WTC11 (cell line): ENCODE measurements at regions not wholly inside any gene's neighbourhood (a gene's known extent, or its start where the extent isn't known, plus 50 kb on each side); places are given as distances from the start of the nearest gene placed in this dataset.
"Not testable (repeated sequence)": the region's sequence is repeated elsewhere in the genome, so short reads cannot be mapped to it uniquely, and the experiment has no call there.

Experiments
- ATAC-seq: fragments of 200-7000 bp; cut with Tn5 transposase; 2 replicates; pipeline ENCODE4 v1.10.0; 2021; ENCODE audit warnings: mild to moderate bottlenecking, moderate library complexity
- CTCF ChIA-PET: fragments of 300-600 bp; sonication (Branson Sonifier 250); formaldehyde crosslinking; loops from one replicate; lab custom pipeline; 2021; ENCODE audit warnings: antibody characterized with exemption; lab: Charles Lee
- POLR2A ChIA-PET: fragments of 350-600 bp; sonication (Branson Sonifier 250); formaldehyde crosslinking; loops from one replicate; lab custom pipeline; 2021; ENCODE audit warnings: antibody characterized with exemption; lab: Charles Lee
- DNase-seq: peaks from one replicate; pipeline ENCODE4 v3.0.0; 2021; ENCODE audit warnings: low spot score
- H3K27ac Mint-ChIP-seq: 2 replicates; pipeline ENCODE4 v1.8.0; 2021; ENCODE audit warnings: mixed read lengths
- H3K27me3 Mint-ChIP-seq: 2 replicates; pipeline ENCODE4 v1.8.0; 2021; ENCODE audit warnings: low read depth, mild to moderate bottlenecking, moderate library complexity, mixed read lengths
- H3K36me3 Mint-ChIP-seq: 2 replicates; pipeline ENCODE4 v1.8.0; 2021; ENCODE audit warnings: mixed read lengths
- H3K4me1 Mint-ChIP-seq: 2 replicates; pipeline ENCODE4 v1.8.0; 2022; ENCODE audit warnings: mixed read lengths
- H3K4me3 Mint-ChIP-seq: 2 replicates; pipeline ENCODE4 v1.8.0; 2021; ENCODE audit warnings: mild to moderate bottlenecking, moderate library complexity, mixed read lengths
- H3K9me3 Mint-ChIP-seq: 2 replicates; pipeline ENCODE4 v1.8.0; 2021; ENCODE audit warnings: mixed read lengths
- ESRRA ChIP-seq: sonication (generic); formaldehyde crosslinking; IDR thresholded peaks from 2 replicates; pipeline ENCODE4 v1.8.1; 2022; ENCODE audit warnings: mild to moderate bottlenecking, missing genetic modification reagents, borderline replicate concordance
- JAZF1 ChIP-seq: fragments of 250-450 bp; sonication (Bioruptor Pico); IDR thresholded peaks from 2 replicates; pipeline ENCODE4 v1.9.0; 2021; ENCODE audit warnings: moderate library complexity, mild to moderate bottlenecking, inconsistent platforms
- MXD4 ChIP-seq: fragments of 250-450 bp; sonication (Bioruptor Pico); IDR thresholded peaks from 2 replicates; pipeline ENCODE4 v1.8.0; 2021; ENCODE audit warnings: mild to moderate bottlenecking, moderate library complexity, borderline replicate concordance
- RELA ChIP-seq: sonication (generic); formaldehyde crosslinking; IDR thresholded peaks from 2 replicates; pipeline ENCODE4 v1.8.1; 2022; ENCODE audit warnings: missing genetic modification reagents, mild to moderate bottlenecking, borderline replicate concordance
- SMAD3 ChIP-seq: sonication (generic); formaldehyde crosslinking; IDR thresholded peaks from 2 replicates; pipeline ENCODE4 v1.8.0; 2022; ENCODE audit warnings: missing genetic modification reagents, mild to moderate bottlenecking, borderline replicate concordance
- SOX15 ChIP-seq: fragments of 250-450 bp; sonication (Bioruptor Pico); IDR thresholded peaks from 2 replicates; pipeline ENCODE4 v1.9.0; 2021; ENCODE audit warnings: mild to moderate bottlenecking
- ZNF121 ChIP-seq: sonication (generic); formaldehyde crosslinking; IDR thresholded peaks from 2 replicates; pipeline ENCODE4 v1.8.0; 2023; ENCODE audit warnings: missing genetic modification reagents
- ZNF423 ChIP-seq: fragments of 250-450 bp; sonication (Bioruptor Pico); IDR thresholded peaks from 2 replicates; pipeline ENCODE4 v2.1.2; 2022; ENCODE audit warnings: mild to moderate bottlenecking, moderate library complexity
- TF ChIP-seq, protein P1 (sequence below): fragments of 250-450 bp; sonication (Bioruptor Pico); IDR thresholded peaks from 2 replicates; pipeline ENCODE4 v2.1.2; 2022; ENCODE audit warnings: mild to moderate bottlenecking, moderate library complexity
- TF ChIP-seq, protein P2 (sequence below): sonication (generic); formaldehyde crosslinking; IDR thresholded peaks from 2 replicates; pipeline ENCODE4 v1.8.0; 2023; ENCODE audit warnings: mild to moderate bottlenecking, missing genetic modification reagents
- TF ChIP-seq, protein P3 (sequence below): sonication (generic); formaldehyde crosslinking; IDR thresholded peaks from 2 replicates; pipeline ENCODE4 v1.8.1; 2023; ENCODE audit warnings: mild to moderate bottlenecking, moderate library complexity, missing genetic modification reagents
- TF ChIP-seq, protein P4 (sequence below): sonication (generic); formaldehyde crosslinking; IDR thresholded peaks from 2 replicates; pipeline ENCODE4 v1.8.0; 2022; ENCODE audit warnings: missing genetic modification reagents
- TF ChIP-seq, protein P5 (sequence below): sonication (generic); formaldehyde crosslinking; IDR thresholded peaks from 2 replicates; pipeline ENCODE4 v1.8.0; 2022; ENCODE audit warnings: mild to moderate bottlenecking, missing genetic modification reagents
- TF ChIP-seq, protein P6 (sequence below): fragments of 200-600 bp; IDR thresholded peaks from 2 replicates; pipeline ENCODE4 v1.8.0; 2022; ENCODE audit warnings: antibody characterized with exemption
- TF ChIP-seq, protein P7 (sequence below): sonication (generic); formaldehyde crosslinking; IDR thresholded peaks from 2 replicates; pipeline ENCODE4 v1.8.1; 2023; ENCODE audit warnings: mild to moderate bottlenecking, missing genetic modification reagents
- TF ChIP-seq, protein P8 (sequence below): sonication (generic); formaldehyde crosslinking; IDR thresholded peaks from 2 replicates; pipeline ENCODE4 v1.8.1; 2022; ENCODE audit warnings: low read depth, missing genetic modification reagents, borderline replicate concordance

DNA sequence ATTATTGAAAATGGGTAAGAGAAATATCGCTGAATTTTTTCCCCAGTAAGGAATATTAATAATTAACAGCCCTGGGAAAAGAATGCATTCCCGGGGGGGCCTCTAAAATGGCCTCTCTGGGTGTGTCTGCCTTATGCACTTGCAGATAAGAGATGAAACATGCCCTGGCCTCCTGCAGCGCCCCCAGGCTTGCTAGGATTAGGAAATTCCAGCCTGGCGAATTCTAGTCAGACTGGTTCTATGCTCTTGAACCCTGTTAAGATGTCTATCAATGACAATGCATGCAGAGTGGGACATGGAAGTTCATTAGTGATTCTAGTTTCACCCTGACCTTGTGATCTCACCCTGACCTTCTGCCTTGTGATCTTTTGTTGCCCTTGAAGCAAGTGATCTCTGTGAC is 163.6 kb upstream of the CCNH start:
- DNase-seq = peak; percentile 28
- H3K27me3 Mint-ChIP-seq, CTCF ChIA-PET, H3K36me3 Mint-ChIP-seq, POLR2A ChIA-PET, H3K4me3 Mint-ChIP-seq, H3K9me3 Mint-ChIP-seq, ATAC-seq: not testable (repeated sequence)
- TF ChIP-seq ESRRA (CRISPR knock-in tag) = peak; percentile 59; the same call in 1 of the 2 replicates
- Mint-ChIP-seq H3K4me1 (peaks cover 14% of the 10 kb centered on the region), H3K27ac (peak overlapping the region; percentile 80; the same call in 1 of the 2 replicates)

DNA sequence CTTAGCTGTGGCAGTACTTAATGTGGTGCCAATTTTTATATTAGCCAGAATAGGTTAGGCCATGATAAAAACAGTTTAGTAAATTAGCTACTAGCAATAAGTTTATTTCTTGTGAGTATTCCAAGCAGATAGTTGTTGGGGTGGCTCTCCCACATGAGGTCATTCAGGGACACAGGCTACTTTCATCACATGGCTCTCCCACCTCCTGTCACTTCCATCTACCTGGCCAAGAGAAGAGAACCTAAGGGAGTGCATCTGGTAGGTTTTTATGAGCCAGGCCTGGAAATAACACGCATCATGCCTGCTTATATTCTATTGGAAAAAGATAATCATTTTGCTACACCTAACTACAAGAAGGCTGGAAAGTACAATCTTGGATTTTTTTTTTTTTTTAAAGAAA is 161.4 kb upstream of the CCNH start:
- Mint-ChIP-seq H3K27ac (no peak overlapping the region), H3K27me3 (no peaks in the 10 kb centered on the region; the same call in 1 of the 2 replicates), H3K9me3 (no peaks in the 10 kb centered on the region; the same call in none of the 2 replicates), H3K4me1 (peaks cover 14% of the 10 kb centered on the region), H3K4me3 (no peak overlapping the region), H3K36me3 (no peaks in the 10 kb centered on the region)
- ATAC-seq = no peak
- ChIA-PET CTCF (no interaction called here), POLR2A (no interaction called here)
- no peak for DNase-seq
- TF ChIP-seq ZNF121 (CRISPR knock-in tag) (no peak), SOX15 (CRISPR knock-in tag) (no peak), SMAD3 (no peak), JAZF1 (no peak), RELA (CRISPR knock-in tag) (no peak), ESRRA (CRISPR knock-in tag) (no peak), ZNF423 (CRISPR knock-in tag) (no peak), MXD4 (CRISPR knock-in tag) (no peak)
- TF ChIP-seq, protein P1, sequence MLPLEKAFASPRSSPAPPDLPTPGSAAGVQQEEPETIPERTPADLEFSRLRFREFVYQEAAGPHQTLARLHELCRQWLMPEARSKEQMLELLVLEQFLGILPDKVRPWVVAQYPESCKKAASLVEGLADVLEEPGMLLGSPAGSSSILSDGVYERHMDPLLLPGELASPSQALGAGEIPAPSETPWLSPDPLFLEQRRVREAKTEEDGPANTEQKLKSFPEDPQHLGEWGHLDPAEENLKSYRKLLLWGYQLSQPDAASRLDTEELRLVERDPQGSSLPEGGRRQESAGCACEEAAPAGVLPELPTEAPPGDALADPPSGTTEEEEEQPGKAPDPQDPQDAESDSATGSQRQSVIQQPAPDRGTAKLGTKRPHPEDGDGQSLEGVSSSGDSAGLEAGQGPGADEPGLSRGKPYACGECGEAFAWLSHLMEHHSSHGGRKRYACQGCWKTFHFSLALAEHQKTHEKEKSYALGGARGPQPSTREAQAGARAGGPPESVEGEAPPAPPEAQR (CRISPR knock-in tag) = no peak
- TF ChIP-seq, protein P2, sequence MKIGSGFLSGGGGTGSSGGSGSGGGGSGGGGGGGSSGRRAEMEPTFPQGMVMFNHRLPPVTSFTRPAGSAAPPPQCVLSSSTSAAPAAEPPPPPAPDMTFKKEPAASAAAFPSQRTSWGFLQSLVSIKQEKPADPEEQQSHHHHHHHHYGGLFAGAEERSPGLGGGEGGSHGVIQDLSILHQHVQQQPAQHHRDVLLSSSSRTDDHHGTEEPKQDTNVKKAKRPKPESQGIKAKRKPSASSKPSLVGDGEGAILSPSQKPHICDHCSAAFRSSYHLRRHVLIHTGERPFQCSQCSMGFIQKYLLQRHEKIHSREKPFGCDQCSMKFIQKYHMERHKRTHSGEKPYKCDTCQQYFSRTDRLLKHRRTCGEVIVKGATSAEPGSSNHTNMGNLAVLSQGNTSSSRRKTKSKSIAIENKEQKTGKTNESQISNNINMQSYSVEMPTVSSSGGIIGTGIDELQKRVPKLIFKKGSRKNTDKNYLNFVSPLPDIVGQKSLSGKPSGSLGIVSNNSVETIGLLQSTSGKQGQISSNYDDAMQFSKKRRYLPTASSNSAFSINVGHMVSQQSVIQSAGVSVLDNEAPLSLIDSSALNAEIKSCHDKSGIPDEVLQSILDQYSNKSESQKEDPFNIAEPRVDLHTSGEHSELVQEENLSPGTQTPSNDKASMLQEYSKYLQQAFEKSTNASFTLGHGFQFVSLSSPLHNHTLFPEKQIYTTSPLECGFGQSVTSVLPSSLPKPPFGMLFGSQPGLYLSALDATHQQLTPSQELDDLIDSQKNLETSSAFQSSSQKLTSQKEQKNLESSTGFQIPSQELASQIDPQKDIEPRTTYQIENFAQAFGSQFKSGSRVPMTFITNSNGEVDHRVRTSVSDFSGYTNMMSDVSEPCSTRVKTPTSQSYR (CRISPR knock-in tag) = no peak
- TF ChIP-seq, protein P3, sequence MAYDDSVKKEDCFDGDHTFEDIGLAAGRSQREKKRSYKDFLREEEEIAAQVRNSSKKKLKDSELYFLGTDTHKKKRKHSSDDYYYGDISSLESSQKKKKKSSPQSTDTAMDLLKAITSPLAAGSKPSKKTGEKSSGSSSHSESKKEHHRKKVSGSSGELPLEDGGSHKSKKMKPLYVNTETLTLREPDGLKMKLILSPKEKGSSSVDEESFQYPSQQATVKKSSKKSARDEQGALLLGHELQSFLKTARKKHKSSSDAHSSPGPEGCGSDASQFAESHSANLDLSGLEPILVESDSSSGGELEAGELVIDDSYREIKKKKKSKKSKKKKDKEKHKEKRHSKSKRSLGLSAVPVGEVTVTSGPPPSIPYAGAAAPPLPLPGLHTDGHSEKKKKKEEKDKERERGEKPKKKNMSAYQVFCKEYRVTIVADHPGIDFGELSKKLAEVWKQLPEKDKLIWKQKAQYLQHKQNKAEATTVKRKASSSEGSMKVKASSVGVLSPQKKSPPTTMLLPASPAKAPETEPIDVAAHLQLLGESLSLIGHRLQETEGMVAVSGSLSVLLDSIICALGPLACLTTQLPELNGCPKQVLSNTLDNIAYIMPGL (CRISPR knock-in tag) = no peak
- TF ChIP-seq, protein P4, sequence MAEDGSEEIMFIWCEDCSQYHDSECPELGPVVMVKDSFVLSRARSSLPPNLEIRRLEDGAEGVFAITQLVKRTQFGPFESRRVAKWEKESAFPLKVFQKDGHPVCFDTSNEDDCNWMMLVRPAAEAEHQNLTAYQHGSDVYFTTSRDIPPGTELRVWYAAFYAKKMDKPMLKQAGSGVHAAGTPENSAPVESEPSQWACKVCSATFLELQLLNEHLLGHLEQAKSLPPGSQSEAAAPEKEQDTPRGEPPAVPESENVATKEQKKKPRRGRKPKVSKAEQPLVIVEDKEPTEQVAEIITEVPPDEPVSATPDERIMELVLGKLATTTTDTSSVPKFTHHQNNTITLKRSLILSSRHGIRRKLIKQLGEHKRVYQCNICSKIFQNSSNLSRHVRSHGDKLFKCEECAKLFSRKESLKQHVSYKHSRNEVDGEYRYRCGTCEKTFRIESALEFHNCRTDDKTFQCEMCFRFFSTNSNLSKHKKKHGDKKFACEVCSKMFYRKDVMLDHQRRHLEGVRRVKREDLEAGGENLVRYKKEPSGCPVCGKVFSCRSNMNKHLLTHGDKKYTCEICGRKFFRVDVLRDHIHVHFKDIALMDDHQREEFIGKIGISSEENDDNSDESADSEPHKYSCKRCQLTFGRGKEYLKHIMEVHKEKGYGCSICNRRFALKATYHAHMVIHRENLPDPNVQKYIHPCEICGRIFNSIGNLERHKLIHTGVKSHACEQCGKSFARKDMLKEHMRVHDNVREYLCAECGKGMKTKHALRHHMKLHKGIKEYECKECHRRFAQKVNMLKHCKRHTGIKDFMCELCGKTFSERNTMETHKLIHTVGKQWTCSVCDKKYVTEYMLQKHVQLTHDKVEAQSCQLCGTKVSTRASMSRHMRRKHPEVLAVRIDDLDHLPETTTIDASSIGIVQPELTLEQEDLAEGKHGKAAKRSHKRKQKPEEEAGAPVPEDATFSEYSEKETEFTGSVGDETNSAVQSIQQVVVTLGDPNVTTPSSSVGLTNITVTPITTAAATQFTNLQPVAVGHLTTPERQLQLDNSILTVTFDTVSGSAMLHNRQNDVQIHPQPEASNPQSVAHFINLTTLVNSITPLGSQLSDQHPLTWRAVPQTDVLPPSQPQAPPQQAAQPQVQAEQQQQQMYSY (CRISPR knock-in tag) = no peak
- TF ChIP-seq, protein P5, sequence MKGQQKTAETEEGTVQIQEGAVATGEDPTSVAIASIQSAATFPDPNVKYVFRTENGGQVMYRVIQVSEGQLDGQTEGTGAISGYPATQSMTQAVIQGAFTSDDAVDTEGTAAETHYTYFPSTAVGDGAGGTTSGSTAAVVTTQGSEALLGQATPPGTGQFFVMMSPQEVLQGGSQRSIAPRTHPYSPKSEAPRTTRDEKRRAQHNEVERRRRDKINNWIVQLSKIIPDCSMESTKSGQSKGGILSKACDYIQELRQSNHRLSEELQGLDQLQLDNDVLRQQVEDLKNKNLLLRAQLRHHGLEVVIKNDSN (CRISPR knock-in tag) = no peak
- TF ChIP-seq, protein P6, sequence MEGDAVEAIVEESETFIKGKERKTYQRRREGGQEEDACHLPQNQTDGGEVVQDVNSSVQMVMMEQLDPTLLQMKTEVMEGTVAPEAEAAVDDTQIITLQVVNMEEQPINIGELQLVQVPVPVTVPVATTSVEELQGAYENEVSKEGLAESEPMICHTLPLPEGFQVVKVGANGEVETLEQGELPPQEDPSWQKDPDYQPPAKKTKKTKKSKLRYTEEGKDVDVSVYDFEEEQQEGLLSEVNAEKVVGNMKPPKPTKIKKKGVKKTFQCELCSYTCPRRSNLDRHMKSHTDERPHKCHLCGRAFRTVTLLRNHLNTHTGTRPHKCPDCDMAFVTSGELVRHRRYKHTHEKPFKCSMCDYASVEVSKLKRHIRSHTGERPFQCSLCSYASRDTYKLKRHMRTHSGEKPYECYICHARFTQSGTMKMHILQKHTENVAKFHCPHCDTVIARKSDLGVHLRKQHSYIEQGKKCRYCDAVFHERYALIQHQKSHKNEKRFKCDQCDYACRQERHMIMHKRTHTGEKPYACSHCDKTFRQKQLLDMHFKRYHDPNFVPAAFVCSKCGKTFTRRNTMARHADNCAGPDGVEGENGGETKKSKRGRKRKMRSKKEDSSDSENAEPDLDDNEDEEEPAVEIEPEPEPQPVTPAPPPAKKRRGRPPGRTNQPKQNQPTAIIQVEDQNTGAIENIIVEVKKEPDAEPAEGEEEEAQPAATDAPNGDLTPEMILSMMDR = no peak
- TF ChIP-seq, protein P7, sequence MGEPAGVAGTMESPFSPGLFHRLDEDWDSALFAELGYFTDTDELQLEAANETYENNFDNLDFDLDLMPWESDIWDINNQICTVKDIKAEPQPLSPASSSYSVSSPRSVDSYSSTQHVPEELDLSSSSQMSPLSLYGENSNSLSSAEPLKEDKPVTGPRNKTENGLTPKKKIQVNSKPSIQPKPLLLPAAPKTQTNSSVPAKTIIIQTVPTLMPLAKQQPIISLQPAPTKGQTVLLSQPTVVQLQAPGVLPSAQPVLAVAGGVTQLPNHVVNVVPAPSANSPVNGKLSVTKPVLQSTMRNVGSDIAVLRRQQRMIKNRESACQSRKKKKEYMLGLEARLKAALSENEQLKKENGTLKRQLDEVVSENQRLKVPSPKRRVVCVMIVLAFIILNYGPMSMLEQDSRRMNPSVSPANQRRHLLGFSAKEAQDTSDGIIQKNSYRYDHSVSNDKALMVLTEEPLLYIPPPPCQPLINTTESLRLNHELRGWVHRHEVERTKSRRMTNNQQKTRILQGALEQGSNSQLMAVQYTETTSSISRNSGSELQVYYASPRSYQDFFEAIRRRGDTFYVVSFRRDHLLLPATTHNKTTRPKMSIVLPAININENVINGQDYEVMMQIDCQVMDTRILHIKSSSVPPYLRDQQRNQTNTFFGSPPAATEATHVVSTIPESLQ (CRISPR knock-in tag) = no peak
- TF ChIP-seq, protein P8, sequence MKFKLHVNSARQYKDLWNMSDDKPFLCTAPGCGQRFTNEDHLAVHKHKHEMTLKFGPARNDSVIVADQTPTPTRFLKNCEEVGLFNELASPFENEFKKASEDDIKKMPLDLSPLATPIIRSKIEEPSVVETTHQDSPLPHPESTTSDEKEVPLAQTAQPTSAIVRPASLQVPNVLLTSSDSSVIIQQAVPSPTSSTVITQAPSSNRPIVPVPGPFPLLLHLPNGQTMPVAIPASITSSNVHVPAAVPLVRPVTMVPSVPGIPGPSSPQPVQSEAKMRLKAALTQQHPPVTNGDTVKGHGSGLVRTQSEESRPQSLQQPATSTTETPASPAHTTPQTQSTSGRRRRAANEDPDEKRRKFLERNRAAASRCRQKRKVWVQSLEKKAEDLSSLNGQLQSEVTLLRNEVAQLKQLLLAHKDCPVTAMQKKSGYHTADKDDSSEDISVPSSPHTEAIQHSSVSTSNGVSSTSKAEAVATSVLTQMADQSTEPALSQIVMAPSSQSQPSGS (CRISPR knock-in tag) = no peak
